DND-41 (cell line): ENCODE measurements at regions not wholly inside any gene's neighbourhood (a gene's known extent, or its start where the extent isn't known, plus 50 kb on each side); places are given as distances from the start of the nearest gene placed in this dataset.

ENCODE experiments used
- EZH2 ChIP-seq: IDR thresholded peaks from 3 replicates; pipeline ENCODE4 v1.6.1; 2012; ENCODE audit warnings: borderline replicate concordance, low read depth, mild to moderate bottlenecking, moderate library complexity, low read length, inconsistent platforms; ENCODE audit not compliant: severe bottlenecking
- TF ChIP-seq, protein P1 (sequence below): IDR thresholded peaks from 2 replicates; pipeline ENCODE4 v1.5.1; 2012; ENCODE audit warnings: borderline replicate concordance, low read length, moderate library complexity, mild to moderate bottlenecking; ENCODE audit not compliant: poor library complexity, severe bottlenecking; ENCODE audit errors: extremely low read depth

DNA sequence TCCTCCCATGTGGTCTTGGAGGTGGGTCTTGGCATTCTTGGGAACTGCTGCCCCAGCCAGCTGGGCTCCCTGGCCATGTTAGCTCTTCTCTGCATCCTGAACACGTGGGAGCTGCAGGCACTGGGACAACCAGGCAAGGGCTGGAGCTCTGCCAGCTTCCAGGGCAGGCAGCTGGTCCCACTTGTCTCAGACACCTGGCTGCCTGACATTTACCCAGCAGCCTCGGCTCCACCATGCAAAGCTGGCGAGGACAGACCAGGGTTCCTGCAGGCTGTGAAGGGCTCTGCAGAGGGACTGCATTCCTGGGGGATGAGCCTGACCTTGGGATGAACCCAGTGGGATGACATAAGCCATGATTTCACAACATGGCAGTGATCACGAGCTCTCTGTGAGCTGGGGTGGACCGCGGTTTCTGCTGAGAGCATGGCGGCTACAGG lies 99.0 kb upstream of the TSHZ3 start:
- TF ChIP-seq, protein P1, sequence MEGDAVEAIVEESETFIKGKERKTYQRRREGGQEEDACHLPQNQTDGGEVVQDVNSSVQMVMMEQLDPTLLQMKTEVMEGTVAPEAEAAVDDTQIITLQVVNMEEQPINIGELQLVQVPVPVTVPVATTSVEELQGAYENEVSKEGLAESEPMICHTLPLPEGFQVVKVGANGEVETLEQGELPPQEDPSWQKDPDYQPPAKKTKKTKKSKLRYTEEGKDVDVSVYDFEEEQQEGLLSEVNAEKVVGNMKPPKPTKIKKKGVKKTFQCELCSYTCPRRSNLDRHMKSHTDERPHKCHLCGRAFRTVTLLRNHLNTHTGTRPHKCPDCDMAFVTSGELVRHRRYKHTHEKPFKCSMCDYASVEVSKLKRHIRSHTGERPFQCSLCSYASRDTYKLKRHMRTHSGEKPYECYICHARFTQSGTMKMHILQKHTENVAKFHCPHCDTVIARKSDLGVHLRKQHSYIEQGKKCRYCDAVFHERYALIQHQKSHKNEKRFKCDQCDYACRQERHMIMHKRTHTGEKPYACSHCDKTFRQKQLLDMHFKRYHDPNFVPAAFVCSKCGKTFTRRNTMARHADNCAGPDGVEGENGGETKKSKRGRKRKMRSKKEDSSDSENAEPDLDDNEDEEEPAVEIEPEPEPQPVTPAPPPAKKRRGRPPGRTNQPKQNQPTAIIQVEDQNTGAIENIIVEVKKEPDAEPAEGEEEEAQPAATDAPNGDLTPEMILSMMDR = no peak
- no peak for TF ChIP-seq EZH2
